Activated T-cell treated with anti-CD3 and anti-CD28 coated beads, Interleukin-2, amount 50 U/mL, for 48 hours (primary cell): ENCODE measurements at regions not wholly inside any gene's neighbourhood (a gene's known extent, or its start where the extent isn't known, plus 50 kb on each side); places are given as distances from the start of the nearest gene placed in this dataset.

ENCODE experiments used
- DNase-seq, 2 experiments: peaks; one replicate each; pipeline ENCODE4 v3.0.0-alpha.2; 2020

- no peak for DNase-seq
Observed at GRCh38 chr5:174191850-174192655, 146.5 kb downstream of the NSG2 start.

- DNase-seq, result no peak
Observed at GRCh38 chr5:174192901-174193300, 147.4 kb downstream of the NSG2 start.

GRCh38 chr5:174195517-174195916, 150.0 kb downstream of the NSG2 start:
- no peak for DNase-seq

- no peak for DNase-seq
Observed at GRCh38 chr5:174197929-174198328, 152.4 kb downstream of the NSG2 start.

- DNase-seq, result no peak
Observed at GRCh38 chr5:174198541-174198940, 153.0 kb downstream of the NSG2 start.

GRCh38 chr5:174202996-174203395, 157.5 kb downstream of the NSG2 start:
- no peak for DNase-seq

GRCh38 chr5:174204535-174205313, 159.2 kb downstream of the NSG2 start:
- no peak for DNase-seq

- no peak for DNase-seq
Observed at GRCh38 chr5:174205939-174206338, 160.4 kb downstream of the NSG2 start.

GRCh38 chr5:174210596-174211276, 165.2 kb downstream of the NSG2 start:
- DNase-seq, result no peak

GRCh38 chr5:174211277-174211626, 165.7 kb downstream of the NSG2 start:
- no peak for DNase-seq

- no peak for DNase-seq
Observed at GRCh38 chr5:174217527-174217926, 172.0 kb downstream of the NSG2 start.

- no peak for DNase-seq
Observed at GRCh38 chr5:174218162-174218561, 172.7 kb downstream of the NSG2 start.

GRCh38 chr5:174220417-174220816, 174.9 kb downstream of the NSG2 start:
- DNase-seq, result no peak

GRCh38 chr5:174221436-174221835, 175.9 kb downstream of the NSG2 start:
- no peak for DNase-seq

- no peak for DNase-seq
Observed at GRCh38 chr5:174221946-174222345, 176.4 kb downstream of the NSG2 start.

- DNase-seq, result no peak
Observed at GRCh38 chr5:174222891-174223290, 177.4 kb downstream of the NSG2 start.

- DNase-seq, result no peak
Observed at GRCh38 chr5:174223355-174223754, 177.8 kb downstream of the NSG2 start.

- no peak for DNase-seq
Observed at GRCh38 chr5:174229068-174229467, 183.6 kb downstream of the NSG2 start.

- no peak for DNase-seq
Observed at GRCh38 chr5:174229514-174230370, 184.2 kb downstream of the NSG2 start.

- no peak for DNase-seq
Observed at GRCh38 chr5:174231956-174232487, 186.5 kb downstream of the NSG2 start.

- DNase-seq, result no peak
Observed at GRCh38 chr5:174234388-174234787, 188.9 kb downstream of the NSG2 start.

- no peak for DNase-seq
Observed at GRCh38 chr5:174235221-174236011, 189.9 kb downstream of the NSG2 start.
